ENCODE measurements at regions not wholly inside any gene's neighbourhood (a gene's known extent, or its start where the extent isn't known, plus 50 kb on each side); places are given as distances from the start of the nearest gene placed in this dataset.

GRCh38 chr2:18924386-18924785 lies 335.0 kb upstream of the NT5C1B start:
- DNase-seq, result no peak

- DNase-seq, result no peak
Observed at GRCh38 chr2:18922276-18922675, 332.9 kb upstream of the NT5C1B start.

GRCh38 chr2:18918280-18918679 lies 328.9 kb upstream of the NT5C1B start:
- no peak for DNase-seq

GRCh38 chr2:18915227-18915626 lies 325.9 kb upstream of the NT5C1B start:
- DNase-seq, result no peak

GRCh38 chr2:18913512-18913911 lies 324.1 kb upstream of the NT5C1B start:
- DNase-seq, result no peak

GRCh38 chr2:18912225-18912888 lies 323.0 kb upstream of the NT5C1B start:
- no peak for DNase-seq

- DNase-seq, result no peak
Observed at GRCh38 chr2:18911416-18911815, 322.0 kb upstream of the NT5C1B start.

GRCh38 chr2:18910843-18911242 lies 321.5 kb upstream of the NT5C1B start:
- DNase-seq, result no peak

- DNase-seq, result no peak
Observed at GRCh38 chr2:18907937-18908336, 318.6 kb upstream of the NT5C1B start.

GRCh38 chr2:18907508-18907907 lies 318.1 kb upstream of the NT5C1B start:
- no peak for DNase-seq

GRCh38 chr2:18903750-18904149 lies 314.4 kb upstream of the NT5C1B start:
- DNase-seq, result no peak

GRCh38 chr2:18901242-18901641 lies 311.9 kb upstream of the NT5C1B start:
- DNase-seq, result no peak

GRCh38 chr2:18900691-18901141 lies 311.3 kb upstream of the NT5C1B start:
- DNase-seq, result no peak

GRCh38 chr2:18899725-18900124 lies 310.4 kb upstream of the NT5C1B start:
- DNase-seq, result no peak

- DNase-seq, result no peak
Observed at GRCh38 chr2:18898271-18898670, 308.9 kb upstream of the NT5C1B start.

GRCh38 chr2:18896125-18896764 lies 306.9 kb upstream of the NT5C1B start:
- DNase-seq, result no peak

- no peak for DNase-seq
Observed at GRCh38 chr2:18891600-18892345, 302.4 kb upstream of the NT5C1B start.

GRCh38 chr2:18889565-18890332 lies 300.4 kb upstream of the NT5C1B start:
- DNase-seq, result no peak

- DNase-seq, result no peak
Observed at GRCh38 chr2:18885457-18885856, 296.1 kb upstream of the NT5C1B start.

GRCh38 chr2:18883616-18884456 lies 294.5 kb upstream of the NT5C1B start:
- DNase-seq, result no peak

- no peak for DNase-seq
Observed at GRCh38 chr2:18871430-18871829, 282.1 kb upstream of the NT5C1B start.

GRCh38 chr2:18870307-18870706 lies 280.9 kb upstream of the NT5C1B start:
- DNase-seq, result no peak
